HG03060 (cell line): ENCODE measurements at regions not wholly inside any gene's neighbourhood (a gene's known extent, or its start where the extent isn't known, plus 50 kb on each side); places are given as distances from the start of the nearest gene placed in this dataset.

Experiments
- ATAC-seq: cut with Tn5 transposase; IDR thresholded peaks from one replicate; pipeline ENCODE4 v1.9.1; 2021; ENCODE audit warnings: low read depth, moderate number of reproducible peaks; ENCODE audit not compliant: unreplicated experiment

DNA sequence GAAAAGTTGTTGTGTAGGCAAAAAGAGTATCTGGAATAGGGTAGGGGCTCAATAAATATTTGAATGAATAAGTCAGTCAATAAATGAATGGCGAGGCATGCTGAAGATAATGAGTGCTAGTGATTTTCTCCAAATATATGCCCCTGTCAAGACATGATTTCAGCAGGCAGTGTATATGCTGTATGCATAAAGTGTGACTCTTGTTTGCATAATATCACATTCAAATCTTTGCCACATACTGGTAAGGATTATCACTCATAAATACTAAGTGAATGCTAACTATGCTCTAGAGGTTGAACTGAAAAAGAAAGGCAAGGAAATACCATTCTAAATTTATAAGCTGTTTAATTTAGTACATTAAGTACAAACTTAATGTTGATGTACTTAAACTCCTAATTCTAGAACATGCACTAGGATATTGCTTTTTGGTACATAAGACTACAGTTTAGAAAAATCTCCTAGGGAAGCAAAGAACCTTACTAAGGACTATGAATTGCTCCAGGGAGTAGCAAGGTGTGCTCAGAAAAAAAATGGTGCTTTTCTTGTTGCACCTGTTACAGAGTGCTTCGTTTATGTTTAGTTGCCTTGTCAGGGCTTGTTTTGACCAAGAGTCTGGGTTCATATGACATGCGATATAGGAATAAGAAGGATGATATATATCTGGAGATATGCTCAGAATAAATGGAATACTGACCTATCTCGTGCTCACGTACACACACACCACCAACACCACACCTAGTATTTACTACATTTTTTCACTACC lies 224.0 kb upstream of the TANK start:
- no peak for ATAC-seq

GRCh38 chr2:160940271-160940670 lies 220.0 kb upstream of the TANK start:
- ATAC-seq = no peak

DNA sequence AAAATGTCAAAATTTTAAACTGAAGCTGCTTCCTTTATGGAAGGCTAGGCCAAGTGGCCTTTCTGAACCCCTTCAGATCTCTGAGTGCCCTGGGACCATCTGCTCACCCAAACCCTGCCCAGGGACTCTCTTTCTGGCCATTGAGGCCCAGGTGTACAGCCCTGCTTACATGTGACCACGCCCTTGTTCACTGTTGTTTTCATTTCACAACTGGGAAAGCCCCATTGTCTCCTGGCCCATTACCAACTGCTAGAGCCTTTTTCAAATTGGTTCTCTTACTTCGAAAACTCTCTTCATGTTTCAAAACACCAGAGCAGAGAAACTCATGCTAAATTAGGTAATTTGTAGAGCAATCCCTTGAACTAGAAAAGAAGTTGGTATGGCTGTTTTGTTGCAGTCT lies 219.5 kb upstream of the TANK start:
- no peak for ATAC-seq

DNA sequence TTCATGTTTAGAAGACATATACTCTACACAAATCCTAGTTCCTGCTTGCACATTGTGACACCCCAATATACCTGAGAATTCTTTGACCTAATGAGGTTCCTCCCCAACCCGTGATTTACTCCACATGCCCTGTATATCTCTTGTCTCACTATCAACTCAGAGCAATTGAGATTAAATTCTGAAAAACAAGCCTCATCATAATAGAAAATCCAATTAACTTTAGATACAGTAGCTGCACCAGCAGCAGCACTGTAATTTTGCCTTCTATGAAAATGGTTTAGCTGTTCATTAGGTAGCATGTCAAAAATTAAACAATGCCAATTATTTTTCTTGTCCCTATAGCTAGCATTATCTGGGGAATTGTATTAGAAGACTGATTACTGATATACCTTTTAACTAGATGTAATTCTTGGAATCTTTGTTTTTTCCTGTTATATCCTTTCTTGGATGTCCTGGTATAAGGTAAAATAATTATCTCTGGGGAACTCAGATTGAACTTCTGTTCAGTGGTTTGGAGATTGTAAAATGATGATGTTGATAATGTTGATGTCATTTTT lies 218.9 kb upstream of the TANK start:
- ATAC-seq = no peak

DNA sequence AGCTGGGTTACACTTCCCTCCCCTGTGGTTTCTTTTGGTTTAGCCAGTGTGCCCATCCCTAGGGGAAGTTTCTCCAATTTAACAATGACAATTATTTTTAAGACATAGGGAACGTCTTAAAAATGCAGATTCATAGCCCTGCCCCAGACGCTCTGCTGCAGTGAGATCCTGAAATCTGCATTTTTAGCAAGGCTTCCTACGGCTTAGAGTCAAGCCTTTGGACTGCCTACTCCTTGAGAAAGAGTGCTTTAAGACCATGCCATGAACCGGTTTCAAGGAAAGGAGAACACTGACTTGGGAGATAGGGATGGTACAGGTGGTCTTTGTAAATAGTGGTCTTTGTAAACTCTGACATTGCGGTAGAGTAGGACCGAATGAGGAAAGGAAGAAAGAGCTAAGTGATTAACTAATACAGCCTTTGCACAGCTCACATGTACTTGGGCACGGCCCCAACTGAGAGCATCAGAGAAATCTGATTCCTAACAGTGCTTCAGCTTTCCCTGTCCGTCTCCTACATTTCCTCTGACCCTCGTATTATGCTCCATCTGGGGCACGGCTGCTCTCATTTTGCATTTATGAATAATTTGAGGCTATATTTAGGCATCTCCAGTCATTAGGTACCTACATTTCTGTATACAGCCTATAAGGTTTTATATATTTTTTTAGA lies 217.6 kb upstream of the TANK start:
- ATAC-seq = no peak

- ATAC-seq = no peak
These were observed 216.8 kb upstream of the TANK start for GRCh38 chr2:160943414-160943813.

DNA sequence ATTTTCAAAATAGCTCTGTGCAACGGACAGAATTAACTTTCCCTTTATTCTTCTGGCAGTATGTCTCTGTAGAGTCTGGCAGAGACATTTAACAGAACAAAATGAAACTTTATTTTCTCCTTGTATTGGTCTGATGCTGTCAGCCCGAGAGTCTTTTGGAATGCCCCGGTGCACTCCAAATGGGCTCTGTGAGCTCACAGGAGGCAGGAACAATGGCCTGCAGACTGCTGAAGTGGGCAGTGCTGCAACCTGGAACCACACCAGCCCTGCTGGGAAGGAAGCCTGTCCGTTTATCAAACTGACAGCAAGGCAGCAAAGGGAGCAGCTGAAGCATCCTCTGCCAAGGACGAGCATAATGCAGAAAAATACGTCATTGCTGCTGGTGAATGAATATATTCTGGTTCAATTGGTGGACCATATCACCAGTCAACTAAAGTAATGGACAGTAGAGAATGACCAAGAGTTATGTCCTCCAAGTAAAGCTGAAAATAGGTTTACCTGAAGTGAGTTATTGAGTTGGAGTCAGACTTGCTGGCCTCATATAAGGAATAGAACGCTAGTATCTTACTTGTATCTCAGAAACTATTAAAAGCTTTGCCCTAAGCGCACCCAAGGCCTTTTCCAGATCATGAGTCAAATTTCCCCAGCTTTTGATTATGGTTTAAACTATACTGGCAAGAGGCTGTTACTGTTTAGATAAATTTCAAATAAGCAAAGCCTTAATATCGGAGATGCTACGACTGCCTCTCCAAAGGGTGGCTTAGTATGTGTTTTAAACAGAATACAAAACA lies 207.6 kb upstream of the TANK start:
- no peak for ATAC-seq

- ATAC-seq = no peak
These were observed 204.7 kb upstream of the TANK start for GRCh38 chr2:160955578-160955977.

- no peak for ATAC-seq
These were observed 203.9 kb upstream of the TANK start for GRCh38 chr2:160956243-160956802.

- no peak for ATAC-seq
These were observed 196.3 kb upstream of the TANK start for GRCh38 chr2:160963957-160964356.

DNA sequence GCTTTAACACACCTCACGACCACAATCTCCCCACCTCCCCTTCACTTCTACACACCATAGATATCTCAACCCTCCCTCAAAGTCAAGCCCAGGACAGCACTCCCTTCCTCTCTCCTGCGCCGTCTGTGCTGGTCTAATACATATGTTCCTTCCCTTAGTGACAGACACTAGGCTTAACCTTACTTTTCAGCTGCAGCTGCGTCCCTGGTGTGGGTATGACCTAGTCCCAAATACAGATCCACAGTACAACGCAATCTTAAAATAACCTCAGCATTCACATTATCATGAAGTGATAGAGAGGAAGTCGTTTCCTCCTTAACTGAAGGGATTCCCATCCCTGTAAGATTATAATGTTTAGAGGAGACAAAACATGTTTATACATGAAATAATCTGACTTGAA lies 192.7 kb upstream of the TANK start:
- no peak for ATAC-seq

DNA sequence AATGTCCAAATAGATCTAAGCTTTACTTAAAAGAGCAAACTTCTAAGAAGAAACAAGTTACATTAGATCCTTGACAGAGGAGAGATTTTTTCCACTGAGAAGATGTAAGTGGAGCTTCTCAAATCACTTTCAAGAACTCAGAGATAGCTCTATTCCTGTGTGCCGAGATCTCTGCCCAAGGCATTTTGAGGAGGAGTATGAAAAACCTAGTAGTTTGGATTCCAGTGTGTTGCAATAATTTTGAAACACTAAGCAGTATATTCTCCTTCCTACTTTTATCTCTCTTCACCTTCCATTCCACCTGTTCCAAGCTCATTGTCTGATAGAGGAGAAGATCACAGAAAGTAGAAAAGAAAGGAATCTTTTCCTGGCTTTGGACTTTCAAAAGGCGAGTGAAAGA lies 192.0 kb upstream of the TANK start:
- ATAC-seq = no peak

- ATAC-seq = no peak
These were observed 189.9 kb upstream of the TANK start for GRCh38 chr2:160970052-160970965.

DNA sequence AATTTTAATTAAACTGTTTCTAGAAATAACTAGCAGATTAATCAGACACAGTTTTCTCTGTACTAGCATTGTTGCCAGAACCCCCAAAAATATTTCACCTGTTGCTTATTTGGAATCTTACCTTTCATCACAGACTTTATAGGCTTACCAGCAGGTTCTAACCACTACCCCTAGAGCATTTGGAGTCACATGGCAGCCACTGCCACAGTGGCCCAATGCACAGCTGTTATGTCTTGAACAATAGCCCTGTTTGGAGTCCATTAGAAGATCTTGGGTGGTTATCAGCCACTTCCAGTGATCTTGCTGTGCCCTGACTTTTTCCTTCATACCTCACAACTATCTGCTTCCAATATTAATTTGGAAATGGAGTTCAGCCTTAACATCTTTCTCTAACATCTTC lies 186.2 kb upstream of the TANK start:
- ATAC-seq = no peak

GRCh38 chr2:160974803-160975202 lies 185.4 kb upstream of the TANK start:
- no peak for ATAC-seq

- no peak for ATAC-seq
These were observed 183.4 kb upstream of the TANK start for GRCh38 chr2:160976797-160977196.

DNA sequence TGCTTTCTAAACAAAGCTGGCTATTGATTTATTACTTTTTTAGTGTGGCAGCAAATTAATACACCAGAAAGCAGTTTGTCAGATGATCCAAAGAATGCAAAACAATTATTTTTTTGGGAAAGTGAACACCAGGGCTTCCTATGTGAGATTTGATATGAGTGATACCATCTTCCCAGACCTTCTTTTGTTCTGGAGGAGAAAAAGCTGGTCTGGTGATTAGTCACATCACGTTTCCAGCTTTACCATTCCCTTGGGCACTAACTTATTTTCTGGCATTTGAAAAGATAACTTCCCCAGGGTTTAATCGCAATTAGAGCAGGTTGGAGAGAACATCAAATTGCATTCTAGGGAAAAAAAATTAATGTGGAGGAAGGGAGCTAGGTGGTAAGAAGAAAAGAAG lies 182.9 kb upstream of the TANK start:
- no peak for ATAC-seq

DNA sequence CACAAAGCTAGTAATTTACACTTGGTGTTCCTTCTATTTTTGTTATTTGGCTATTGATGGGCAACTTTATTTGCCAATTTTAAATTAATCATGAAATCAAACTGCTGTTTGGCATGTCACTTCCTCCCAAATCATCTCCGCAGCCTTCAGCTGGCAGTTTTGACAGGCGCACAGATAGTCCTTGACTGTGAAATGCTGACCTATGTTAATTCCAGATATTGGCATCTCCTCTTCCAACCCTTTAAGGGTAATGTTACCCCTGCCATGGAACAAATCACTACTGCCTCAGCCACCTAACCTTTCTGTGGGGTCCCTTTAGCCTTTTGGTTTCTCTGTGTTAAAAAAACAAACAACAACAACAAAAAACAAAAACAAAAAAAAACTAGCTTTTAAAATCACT lies 182.4 kb upstream of the TANK start:
- ATAC-seq = no peak

- no peak for ATAC-seq
These were observed 175.7 kb upstream of the TANK start for GRCh38 chr2:160984426-160985077.
